ENCODE measurements at regions not wholly inside any gene's neighbourhood (a gene's known extent, or its start where the extent isn't known, plus 50 kb on each side); places are given as distances from the start of the nearest gene placed in this dataset.

DNA sequence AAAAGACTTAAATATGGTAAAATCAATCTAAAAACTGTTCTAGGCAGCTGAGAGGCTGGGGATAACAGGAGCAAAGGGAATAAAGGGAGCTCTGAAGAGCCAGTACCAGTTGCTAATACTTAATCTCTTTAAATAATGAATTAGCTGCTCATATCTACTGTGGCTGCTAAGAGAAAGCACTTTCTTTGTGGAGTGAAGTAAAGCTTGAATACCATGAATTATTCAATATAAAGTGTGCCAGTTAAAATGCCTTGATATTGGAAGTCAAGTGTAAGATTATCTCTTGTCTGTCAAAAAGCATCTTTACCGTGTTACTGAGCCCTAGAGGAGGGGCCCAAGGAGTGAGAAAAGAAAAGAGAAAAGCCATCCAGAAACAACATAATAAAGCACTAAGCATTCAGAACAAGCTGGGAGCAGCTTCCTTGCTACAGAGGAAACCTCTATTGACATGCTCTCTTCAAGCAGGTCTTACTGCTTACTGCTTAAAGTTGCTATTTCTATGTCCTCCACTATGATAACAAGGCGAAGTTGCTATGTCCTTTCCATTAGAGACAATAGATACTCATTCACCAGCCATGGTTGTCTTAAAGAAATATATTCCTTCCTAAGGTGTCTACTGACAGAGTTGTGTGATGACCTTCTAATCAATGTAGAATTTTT is 297.4 kb downstream of the CETN3 start:
- Histone ChIP-seq H3K9me3 (ENCODE audit: low read depth) (no peaks in the 10 kb centered on the region), H3K4me1 (ENCODE audit: insufficient read depth) (no peaks in the 10 kb centered on the region), H3K9me2 (ENCODE audit: insufficient read depth) (no peaks in the 10 kb centered on the region), H3K27ac (no peak overlapping the region), H4K20me1 (ENCODE audit: insufficient read depth) (no peaks in the 10 kb centered on the region), H3K9ac (no peak overlapping the region), H3K4me2 (ENCODE audit: unreplicated experiment) (no peak overlapping the region), H3K4me3 (no peak overlapping the region), H3K79me2 (ENCODE audit: insufficient read depth) (no peaks in the 10 kb centered on the region), H2AFZ (peak overlapping the region; percentile 23; the same call in 1 of the 2 replicates), H3F3A (ENCODE audit: insufficient read depth) (no peaks in the 10 kb centered on the region), H3K36me3 (ENCODE audit: low read depth) (no peaks in the 10 kb centered on the region), H3K27me3 (replicated peaks; ENCODE audit: insufficient read depth) (0 out of 2 replicates have a peak, but pooled peaks cover 6% of the 10 kb centered on the region)
- in situ Hi-C loops (cut with MboI): no loop called here
- 15 to 29% methylated on average over 2 of the region's 2 CpGs for WGBS, 2 experiments (ENCODE audit: low coverage in 1 of 2, low lambda C conversion rate in 2 of 2, missing lambda C conversion rate in 2 of 2)
- TF ChIP-seq EZH2phosphoT487 (IDR thresholded peaks at IDR 0.05; ENCODE audit: insufficient read depth, low read depth) (no peak), EZH2 (IDR thresholded peaks at IDR 0.05; ENCODE audit: insufficient read depth, poor library complexity, severe bottlenecking) (no peak)
- DNase-seq: no peak

DNA sequence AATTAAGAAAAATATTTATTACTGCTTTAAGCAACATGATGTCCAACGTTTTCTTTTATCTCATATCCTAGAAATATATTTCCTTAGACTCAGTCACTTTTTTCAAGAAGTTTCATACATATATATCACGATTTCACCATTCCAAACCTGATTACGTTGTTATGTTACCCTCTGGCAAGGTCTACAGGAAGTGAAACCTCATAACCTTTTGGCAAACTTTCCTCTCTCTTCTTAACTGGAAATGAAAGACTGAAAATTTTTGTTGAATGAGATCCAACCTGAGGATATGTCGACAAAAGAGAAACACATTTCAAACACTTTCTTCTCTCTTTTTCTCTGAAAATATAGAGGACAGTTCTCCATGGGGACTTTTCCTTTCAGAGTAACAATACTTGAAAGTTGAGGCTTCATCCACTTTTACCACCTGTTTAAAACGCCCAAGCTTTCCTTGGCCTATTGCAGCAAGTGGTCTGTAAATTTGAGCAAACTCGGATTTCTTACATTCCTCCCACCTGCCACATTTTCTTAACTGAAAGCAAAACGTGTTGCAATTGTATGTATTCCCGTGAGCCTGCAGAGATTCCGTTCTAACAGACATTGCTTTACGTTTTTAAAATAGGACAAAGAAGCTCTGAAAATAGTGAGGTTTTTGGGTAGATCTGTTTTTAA is 298.1 kb downstream of the CETN3 start:
- in situ Hi-C loops (cut with MboI): no loop called here
- Histone ChIP-seq H3K9ac (no peak overlapping the region), H3K36me3 (ENCODE audit: low read depth) (no peaks in the 10 kb centered on the region), H3K79me2 (ENCODE audit: insufficient read depth) (no peaks in the 10 kb centered on the region), H3K4me2 (ENCODE audit: unreplicated experiment) (no peak overlapping the region), H3F3A (ENCODE audit: insufficient read depth) (no peaks in the 10 kb centered on the region), H3K9me3 (ENCODE audit: low read depth) (no peaks in the 10 kb centered on the region), H3K4me1 (ENCODE audit: insufficient read depth) (no peaks in the 10 kb centered on the region), H3K27ac (no peak overlapping the region), H3K27me3 (replicated peaks; ENCODE audit: insufficient read depth) (0 out of 2 replicates have a peak, but pooled peaks cover 6% of the 10 kb centered on the region), H3K9me2 (ENCODE audit: insufficient read depth) (no peaks in the 10 kb centered on the region), H4K20me1 (ENCODE audit: insufficient read depth) (no peaks in the 10 kb centered on the region), H2AFZ (peak overlapping the region; percentile 23; the same call in 1 of the 2 replicates), H3K4me3 (no peak overlapping the region)
- TF ChIP-seq EZH2phosphoT487 (IDR thresholded peaks at IDR 0.05; ENCODE audit: insufficient read depth, low read depth): no peak
- TF ChIP-seq EZH2 (IDR thresholded peaks at IDR 0.05; ENCODE audit: insufficient read depth, poor library complexity, severe bottlenecking): no peak
- WGBS, 2 experiments (ENCODE audit: low coverage in 1 of 2, low lambda C conversion rate in 2 of 2, missing lambda C conversion rate in 2 of 2): 19 to 24% methylated on average over 10 of the region's 10 CpGs
- DNase-seq: peak; percentile 6

DNA sequence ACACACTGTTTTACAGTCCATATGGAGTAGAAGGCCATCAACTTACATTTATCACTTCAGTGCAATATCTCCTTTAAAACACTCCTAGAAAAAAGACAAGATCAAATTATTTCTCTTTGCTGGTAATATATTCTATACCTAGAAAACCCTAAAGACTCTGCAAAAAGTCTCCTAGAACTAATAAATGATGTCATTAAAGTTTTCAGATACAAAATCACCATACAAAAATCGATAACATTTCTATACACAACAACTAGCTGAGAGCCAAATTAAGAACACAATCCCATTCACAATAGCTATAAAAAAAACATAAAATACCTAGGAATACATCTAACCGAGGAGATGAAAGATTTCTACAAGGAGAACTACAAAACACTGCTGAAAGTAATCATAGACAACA is 300.3 kb downstream of the CETN3 start:
- WGBS, 2 experiments (ENCODE audit: low coverage in 1 of 2, low lambda C conversion rate in 2 of 2, missing lambda C conversion rate in 2 of 2): 6 to 15% methylated on average over 2 of the region's 2 CpGs
- Histone ChIP-seq H3K27ac (no peak overlapping the region), H3K4me3 (no peak overlapping the region)

DNA sequence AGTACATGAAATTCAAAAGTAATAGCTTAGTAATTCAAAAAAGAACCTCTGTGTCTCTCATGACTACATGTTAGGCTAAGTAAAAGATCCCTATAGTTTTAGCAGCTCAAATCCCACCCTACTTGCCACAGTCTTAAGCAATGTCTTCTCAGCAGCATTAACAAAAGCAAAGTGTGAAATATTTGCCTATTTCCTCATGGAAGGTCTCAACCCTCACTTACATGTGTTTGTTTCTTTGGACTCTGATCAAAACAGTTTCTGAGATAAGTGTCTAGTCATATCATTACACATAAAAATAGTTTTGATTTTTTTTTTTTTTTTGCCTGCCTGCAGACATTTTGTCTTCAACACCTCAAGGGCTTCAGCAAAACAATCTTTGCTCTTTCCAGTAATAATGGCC is 310.5 kb downstream of the CETN3 start:
- H3K4me1 ChIP-seq (ENCODE audit: insufficient read depth): no peaks in the 10 kb centered on the region; the same call in 1 of the 2 replicates
- no peak for TF ChIP-seq EZH2 (IDR thresholded peaks at IDR 0.05; ENCODE audit: insufficient read depth, poor library complexity, severe bottlenecking)
- TF ChIP-seq EZH2phosphoT487 (IDR thresholded peaks at IDR 0.05; ENCODE audit: insufficient read depth, low read depth): no peak
- DNase-seq: no peak
- H3K27ac ChIP-seq: no peak overlapping the region
- no peaks in the 10 kb centered on the region for H3K79me2 ChIP-seq (ENCODE audit: insufficient read depth)
- in situ Hi-C loops (cut with MboI): no loop called here
- H3K27me3 ChIP-seq (replicated peaks; ENCODE audit: insufficient read depth): no peaks in the 10 kb centered on the region
- H3F3A ChIP-seq (ENCODE audit: insufficient read depth): no peaks in the 10 kb centered on the region
- H4K20me1 ChIP-seq (ENCODE audit: insufficient read depth): no peaks in the 10 kb centered on the region
- H3K9ac ChIP-seq: no peak overlapping the region
- no peak overlapping the region for H2AFZ ChIP-seq
- H3K9me3 ChIP-seq (ENCODE audit: low read depth): no peaks in the 10 kb centered on the region
- H3K4me3 ChIP-seq: no peak overlapping the region
- no peaks in the 10 kb centered on the region for H3K9me2 ChIP-seq (ENCODE audit: insufficient read depth)
- H3K36me3 ChIP-seq (ENCODE audit: low read depth): no peaks in the 10 kb centered on the region
- no peak overlapping the region for H3K4me2 ChIP-seq (ENCODE audit: unreplicated experiment)

More for the DNA sequence above, 300.3 kb downstream of the CETN3 start:
- Histone ChIP-seq H3K79me2 (ENCODE audit: insufficient read depth) (no peaks in the 10 kb centered on the region), H3K36me3 (ENCODE audit: low read depth) (no peaks in the 10 kb centered on the region), H3K27me3 (replicated peaks; ENCODE audit: insufficient read depth) (0 out of 2 replicates have a peak, but pooled peaks cover 6% of the 10 kb centered on the region), H3K4me2 (ENCODE audit: unreplicated experiment) (no peak overlapping the region), H2AFZ (no peak overlapping the region), H3K9me3 (ENCODE audit: low read depth) (no peaks in the 10 kb centered on the region), H3K9me2 (ENCODE audit: insufficient read depth) (no peaks in the 10 kb centered on the region), H3K9ac (no peak overlapping the region), H3F3A (ENCODE audit: insufficient read depth) (no peaks in the 10 kb centered on the region), H3K4me1 (ENCODE audit: insufficient read depth) (no peaks in the 10 kb centered on the region), H4K20me1 (ENCODE audit: insufficient read depth) (no peaks in the 10 kb centered on the region)
- DNase-seq: no peak
- in situ Hi-C loops (cut with MboI): no loop called here
- no peak for TF ChIP-seq EZH2 (IDR thresholded peaks at IDR 0.05; ENCODE audit: insufficient read depth, poor library complexity, severe bottlenecking)
- no peak for TF ChIP-seq EZH2phosphoT487 (IDR thresholded peaks at IDR 0.05; ENCODE audit: insufficient read depth, low read depth)
